ENCODE measurements at regions not wholly inside any gene's neighbourhood (a gene's known extent, or its start where the extent isn't known, plus 50 kb on each side); places are given as distances from the start of the nearest gene placed in this dataset.

GRCh38 chr7:155927905-155928304 is 115.6 kb upstream of the SHH start:
- TF ChIP-seq, protein P1, sequence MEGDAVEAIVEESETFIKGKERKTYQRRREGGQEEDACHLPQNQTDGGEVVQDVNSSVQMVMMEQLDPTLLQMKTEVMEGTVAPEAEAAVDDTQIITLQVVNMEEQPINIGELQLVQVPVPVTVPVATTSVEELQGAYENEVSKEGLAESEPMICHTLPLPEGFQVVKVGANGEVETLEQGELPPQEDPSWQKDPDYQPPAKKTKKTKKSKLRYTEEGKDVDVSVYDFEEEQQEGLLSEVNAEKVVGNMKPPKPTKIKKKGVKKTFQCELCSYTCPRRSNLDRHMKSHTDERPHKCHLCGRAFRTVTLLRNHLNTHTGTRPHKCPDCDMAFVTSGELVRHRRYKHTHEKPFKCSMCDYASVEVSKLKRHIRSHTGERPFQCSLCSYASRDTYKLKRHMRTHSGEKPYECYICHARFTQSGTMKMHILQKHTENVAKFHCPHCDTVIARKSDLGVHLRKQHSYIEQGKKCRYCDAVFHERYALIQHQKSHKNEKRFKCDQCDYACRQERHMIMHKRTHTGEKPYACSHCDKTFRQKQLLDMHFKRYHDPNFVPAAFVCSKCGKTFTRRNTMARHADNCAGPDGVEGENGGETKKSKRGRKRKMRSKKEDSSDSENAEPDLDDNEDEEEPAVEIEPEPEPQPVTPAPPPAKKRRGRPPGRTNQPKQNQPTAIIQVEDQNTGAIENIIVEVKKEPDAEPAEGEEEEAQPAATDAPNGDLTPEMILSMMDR (IDR thresholded peaks at IDR 0.05; ENCODE audit: insufficient read depth, low read length, poor library complexity, severe bottlenecking), result no peak
- no peak for TF ChIP-seq EZH2phosphoT487 (conservative IDR thresholded peaks at IDR 0.05; ENCODE audit: low read length)
